ENCODE measurements at regions not wholly inside any gene's neighbourhood (a gene's known extent, or its start where the extent isn't known, plus 50 kb on each side); places are given as distances from the start of the nearest gene placed in this dataset.

DNA sequence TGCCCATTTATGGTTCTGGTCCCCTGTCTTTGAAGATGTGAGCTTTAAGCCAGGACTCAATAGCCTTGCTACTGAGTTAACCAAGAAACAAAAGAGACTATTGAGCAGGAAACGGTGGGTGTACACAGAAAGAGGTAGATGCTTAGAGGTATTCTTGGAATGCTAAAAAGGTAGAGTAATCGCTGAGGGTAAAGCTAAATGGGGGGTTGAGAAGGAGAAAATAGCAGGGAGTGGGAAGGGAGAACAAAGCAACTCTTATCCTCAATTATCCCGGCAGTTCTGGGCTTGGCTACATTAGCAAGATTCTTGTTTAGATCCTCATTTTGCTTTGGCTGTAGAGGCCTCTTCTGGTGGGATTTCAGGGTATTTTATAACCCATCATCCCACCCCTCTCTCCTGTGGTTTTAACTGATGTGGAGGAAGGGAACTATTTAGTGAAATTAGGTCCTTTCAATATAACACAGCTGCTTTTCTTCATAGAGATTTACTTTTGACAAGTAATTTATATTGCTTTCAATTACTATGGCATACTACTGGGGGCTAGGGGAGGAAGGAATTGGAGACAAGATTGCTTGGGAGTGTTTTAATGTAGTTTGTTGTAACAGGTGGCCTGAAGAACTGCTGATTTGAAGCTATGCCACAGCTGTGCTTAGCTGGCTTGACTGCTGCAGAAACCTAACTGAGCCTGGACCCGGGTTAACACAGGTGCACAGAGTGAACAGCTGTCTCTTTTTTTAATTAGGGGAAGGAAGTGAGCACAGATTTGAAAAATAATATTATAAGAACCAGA is 234.3 kb upstream of the CCDC54 start:
- Histone ChIP-seq H3K4me3 (ENCODE audit: low read depth in 1 of 2, low read length in 2 of 2) (no peak overlapping the region), H3K27ac (ENCODE audit: low read length) (peak overlapping the region; percentile 80), H3K9ac (ENCODE audit: low read depth, low read length) (peak overlapping the region; percentile 31; the same call in 1 of the 2 replicates), H2AFZ (ENCODE audit: low read depth, low read length) (0 out of 2 replicates have a peak overlapping the region, but pooled peaks have one; percentile 13), H3K27me3 (ENCODE audit: insufficient read depth, low read length, poor library complexity) (no peaks in the 10 kb centered on the region), H3K79me2 (ENCODE audit: insufficient read depth, low read length) (no peaks in the 10 kb centered on the region), H3K4me2 (ENCODE audit: insufficient read depth, low read length) (peak overlapping the region; percentile 41), H3K36me3 (ENCODE audit: insufficient read depth, low read length) (no peaks in the 10 kb centered on the region), H3K9me3 (ENCODE audit: insufficient read depth, low read length, severe bottlenecking) (no peaks in the 10 kb centered on the region), H4K20me1 (ENCODE audit: insufficient read depth, low read length) (no peaks in the 10 kb centered on the region), H3K4me1 (ENCODE audit: insufficient read depth, low read length) (peaks cover 34% of the 10 kb centered on the region)
- DNase-seq (peak; percentile 77), ATAC-seq (ENCODE audit: insufficient read depth, low read depth) (peak; percentile 97)
- TF ChIP-seq, protein P1, sequence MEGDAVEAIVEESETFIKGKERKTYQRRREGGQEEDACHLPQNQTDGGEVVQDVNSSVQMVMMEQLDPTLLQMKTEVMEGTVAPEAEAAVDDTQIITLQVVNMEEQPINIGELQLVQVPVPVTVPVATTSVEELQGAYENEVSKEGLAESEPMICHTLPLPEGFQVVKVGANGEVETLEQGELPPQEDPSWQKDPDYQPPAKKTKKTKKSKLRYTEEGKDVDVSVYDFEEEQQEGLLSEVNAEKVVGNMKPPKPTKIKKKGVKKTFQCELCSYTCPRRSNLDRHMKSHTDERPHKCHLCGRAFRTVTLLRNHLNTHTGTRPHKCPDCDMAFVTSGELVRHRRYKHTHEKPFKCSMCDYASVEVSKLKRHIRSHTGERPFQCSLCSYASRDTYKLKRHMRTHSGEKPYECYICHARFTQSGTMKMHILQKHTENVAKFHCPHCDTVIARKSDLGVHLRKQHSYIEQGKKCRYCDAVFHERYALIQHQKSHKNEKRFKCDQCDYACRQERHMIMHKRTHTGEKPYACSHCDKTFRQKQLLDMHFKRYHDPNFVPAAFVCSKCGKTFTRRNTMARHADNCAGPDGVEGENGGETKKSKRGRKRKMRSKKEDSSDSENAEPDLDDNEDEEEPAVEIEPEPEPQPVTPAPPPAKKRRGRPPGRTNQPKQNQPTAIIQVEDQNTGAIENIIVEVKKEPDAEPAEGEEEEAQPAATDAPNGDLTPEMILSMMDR (IDR thresholded peaks at IDR 0.05; ENCODE audit: borderline replicate concordance, extremely low read depth, low read length, poor library complexity, severe bottlenecking) = peak; percentile 26
- TF ChIP-seq EZH2 (IDR thresholded peaks at IDR 0.05; ENCODE audit: borderline replicate concordance, low read depth, low read length, severe bottlenecking) = no peak

GRCh38 chr3:107150675-107151074 is 226.6 kb upstream of the CCDC54 start:
- no peak for TF ChIP-seq EZH2 (IDR thresholded peaks at IDR 0.05; ENCODE audit: borderline replicate concordance, low read depth, low read length, severe bottlenecking)
- TF ChIP-seq, protein P1 (IDR thresholded peaks at IDR 0.05; ENCODE audit: borderline replicate concordance, extremely low read depth, low read length, poor library complexity, severe bottlenecking) = no peak
- Histone ChIP-seq H3K27ac (ENCODE audit: low read length) (no peak overlapping the region), H3K9ac (ENCODE audit: low read depth, low read length) (no peak overlapping the region), H3K4me1 (ENCODE audit: insufficient read depth, low read length) (no peaks in the 10 kb centered on the region), H3K9me3 (ENCODE audit: insufficient read depth, low read length, severe bottlenecking) (no peaks in the 10 kb centered on the region), H3K4me3 (ENCODE audit: low read depth in 1 of 2, low read length in 2 of 2) (no peak overlapping the region), H3K79me2 (ENCODE audit: insufficient read depth, low read length) (no peaks in the 10 kb centered on the region), H3K36me3 (ENCODE audit: insufficient read depth, low read length) (no peaks in the 10 kb centered on the region), H2AFZ (ENCODE audit: low read depth, low read length) (no peak overlapping the region), H3K4me2 (ENCODE audit: insufficient read depth, low read length) (no peak overlapping the region), H3K27me3 (ENCODE audit: insufficient read depth, low read length, poor library complexity) (no peaks in the 10 kb centered on the region), H4K20me1 (ENCODE audit: insufficient read depth, low read length) (no peaks in the 10 kb centered on the region)
- no peak for ATAC-seq (ENCODE audit: insufficient read depth, low read depth)
- no peak for DNase-seq

DNA sequence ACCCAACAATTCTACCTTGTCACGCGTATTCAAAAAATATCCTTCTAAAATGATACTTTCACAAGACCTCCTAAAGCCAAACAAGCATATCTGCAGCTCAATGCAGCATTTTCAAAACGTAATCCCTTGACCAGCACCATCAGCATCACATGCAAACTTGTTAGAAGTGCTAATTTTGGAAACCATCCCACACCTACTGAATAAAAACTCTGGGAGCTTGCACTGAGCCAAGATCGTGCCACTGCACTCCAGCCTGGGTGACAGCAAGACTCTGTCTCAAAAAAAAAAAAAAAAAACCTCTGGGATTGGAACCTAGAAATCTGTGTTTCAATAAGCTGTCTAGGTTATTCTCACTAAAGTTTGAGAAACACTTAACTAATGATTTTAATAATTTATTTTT is 223.3 kb upstream of the CCDC54 start:
- Histone ChIP-seq H3K27ac (ENCODE audit: low read length) (no peak overlapping the region), H3K4me2 (ENCODE audit: insufficient read depth, low read length) (no peak overlapping the region), H4K20me1 (ENCODE audit: insufficient read depth, low read length) (no peaks in the 10 kb centered on the region), H3K9me3 (ENCODE audit: insufficient read depth, low read length, severe bottlenecking) (no peaks in the 10 kb centered on the region), H3K36me3 (ENCODE audit: insufficient read depth, low read length) (no peaks in the 10 kb centered on the region), H3K27me3 (ENCODE audit: insufficient read depth, low read length, poor library complexity) (no peaks in the 10 kb centered on the region), H3K79me2 (ENCODE audit: insufficient read depth, low read length) (no peaks in the 10 kb centered on the region), H3K9ac (ENCODE audit: low read depth, low read length) (no peak overlapping the region), H3K4me1 (ENCODE audit: insufficient read depth, low read length) (no peaks in the 10 kb centered on the region), H2AFZ (ENCODE audit: low read depth, low read length) (no peak overlapping the region), H3K4me3 (ENCODE audit: low read depth in 1 of 2, low read length in 2 of 2) (no peak overlapping the region)
- TF ChIP-seq EZH2 (IDR thresholded peaks at IDR 0.05; ENCODE audit: borderline replicate concordance, low read depth, low read length, severe bottlenecking) = no peak
- TF ChIP-seq, protein P1 (IDR thresholded peaks at IDR 0.05; ENCODE audit: borderline replicate concordance, extremely low read depth, low read length, poor library complexity, severe bottlenecking) = no peak
- ATAC-seq (ENCODE audit: insufficient read depth, low read depth) = no peak
- DNase-seq = no peak
